Caco-2 (cell line): ENCODE measurements at regions not wholly inside any gene's neighbourhood (a gene's known extent, or its start where the extent isn't known, plus 50 kb on each side); places are given as distances from the start of the nearest gene placed in this dataset.

Experiments used
- BruUV-seq: library from RNA; stranded (reverse); fragments of 400-500 nt; replicated peaks from 2 replicates; lab custom pipeline; 2021; lab: Mats Ljungman, UMichigan
- CTCF ChIA-PET: fragments of 300-600 bp; sonication (Branson Sonifier 250); formaldehyde crosslinking; loops from one replicate; lab custom pipeline; 2022; ENCODE audit warnings: antibody characterized with exemption; lab: Charles Lee
- POLR2A ChIA-PET: fragments of 300-600 bp; sonication (Branson Sonifier 250); formaldehyde crosslinking; loops from one replicate; lab custom pipeline; 2022; ENCODE audit warnings: antibody characterized with exemption; lab: Charles Lee
- DNase-seq, 2 experiments: peaks; one replicate each; pipeline versions ENCODE4 v3.0.0 to v3.0.0-alpha.2; 2020 to 2022
- H3K27me3 ChIP-seq: replicated peaks from 2 replicates; pipeline ENCODE4 v1.6.0; 2011; ENCODE audit warnings: low read length; ENCODE audit not compliant: control insufficient read depth, insufficient read depth
- H3K36me3 ChIP-seq: 2 replicates; pipeline ENCODE4 v1.5.1; 2011; ENCODE audit warnings: low read length; ENCODE audit not compliant: control insufficient read depth, insufficient read depth
- H3K4me1 ChIP-seq: fragments of 250-450 bp; sonication (Bioruptor Pico); 2 replicates; pipeline ENCODE4 v1.5.1; 2020; ENCODE audit warnings: mild to moderate bottlenecking
- H3K4me3 ChIP-seq: 2 replicates; pipeline ENCODE4 v1.5.1; 2011; ENCODE audit warnings: low read depth, mild to moderate bottlenecking, control low read depth, low read length
- H3K9me3 ChIP-seq: fragments of 250-450 bp; sonication (Bioruptor Pico); 2 replicates; pipeline ENCODE4 v1.5.1; 2020; ENCODE audit warnings: mild to moderate bottlenecking, moderate library complexity
- H3K27ac Mint-ChIP-seq: one replicate; pipeline ENCODE4 v1.8.0; 2022; ENCODE audit warnings: mixed read lengths; ENCODE audit not compliant: unreplicated experiment
- H3K27me3 Mint-ChIP-seq: one replicate; pipeline ENCODE4 v1.8.0; 2022; ENCODE audit warnings: mixed read lengths; ENCODE audit not compliant: insufficient read depth, unreplicated experiment
- H3K36me3 Mint-ChIP-seq: one replicate; pipeline ENCODE4 v1.8.0; 2022; ENCODE audit warnings: mild to moderate bottlenecking, mixed read lengths; ENCODE audit not compliant: insufficient read depth, unreplicated experiment
- H3K4me1 Mint-ChIP-seq: one replicate; pipeline ENCODE4 v1.8.0; 2022; ENCODE audit warnings: low read depth, mixed read lengths; ENCODE audit not compliant: unreplicated experiment
- H3K4me3 Mint-ChIP-seq: one replicate; pipeline ENCODE4 v1.8.0; 2022; ENCODE audit warnings: mild to moderate bottlenecking, moderate library complexity, mixed read lengths; ENCODE audit not compliant: unreplicated experiment
- H3K9me3 Mint-ChIP-seq: one replicate; pipeline ENCODE4 v1.8.0; 2022; ENCODE audit warnings: mixed read lengths; ENCODE audit not compliant: unreplicated experiment
- intact Hi-C: fragments of 100-400 bp; cut with micrococcal nuclease; formaldehyde crosslinking; loops from one replicate; pipeline ENCODE4 v1.10.0; 2022; ENCODE audit not compliant: unreplicated experiment
- TF ChIP-seq, protein P1 (sequence below), 2 experiments: fragments of 200-600 bp in 1 of 2; IDR thresholded peaks; 1 replicate in 1 of 2; 2 replicates in 1 of 2; pipeline versions ENCODE4 v1.5.1 to v1.8.0; 2011 to 2022; ENCODE audit warnings: antibody characterized with exemption in 1 of 2, control low read depth in 1 of 2, inconsistent platforms in 1 of 2, low read depth in 1 of 2, low read length in 1 of 2, mild to moderate bottlenecking in 1 of 2, moderate library complexity in 1 of 2; ENCODE audit not compliant: insufficient read depth in 1 of 2, severe bottlenecking in 1 of 2, unreplicated experiment in 1 of 2

GRCh38 chr3:152190636-152191183 is 78.0 kb upstream of the MBNL1 start:
- intact Hi-C loops = no loop called here
- Histone ChIP-seq H3K9me3 (no peaks in the 10 kb centered on the region), H3K4me3 (no peak overlapping the region), H3K4me1 (peaks cover 4% of the 10 kb centered on the region; the same call in 1 of the 2 replicates), H3K27me3 (no peaks in the 10 kb centered on the region), H3K36me3 (no peaks in the 10 kb centered on the region)
- CTCF ChIA-PET = no interaction called here
- Mint-ChIP-seq H3K4me3 (no peak overlapping the region), H3K4me1 (peaks cover 7% of the 10 kb centered on the region), H3K27ac (no peak overlapping the region), H3K36me3 (no peaks in the 10 kb centered on the region), H3K27me3 (no peaks in the 10 kb centered on the region), H3K9me3 (no peaks in the 10 kb centered on the region)
- TF ChIP-seq, protein P1, sequence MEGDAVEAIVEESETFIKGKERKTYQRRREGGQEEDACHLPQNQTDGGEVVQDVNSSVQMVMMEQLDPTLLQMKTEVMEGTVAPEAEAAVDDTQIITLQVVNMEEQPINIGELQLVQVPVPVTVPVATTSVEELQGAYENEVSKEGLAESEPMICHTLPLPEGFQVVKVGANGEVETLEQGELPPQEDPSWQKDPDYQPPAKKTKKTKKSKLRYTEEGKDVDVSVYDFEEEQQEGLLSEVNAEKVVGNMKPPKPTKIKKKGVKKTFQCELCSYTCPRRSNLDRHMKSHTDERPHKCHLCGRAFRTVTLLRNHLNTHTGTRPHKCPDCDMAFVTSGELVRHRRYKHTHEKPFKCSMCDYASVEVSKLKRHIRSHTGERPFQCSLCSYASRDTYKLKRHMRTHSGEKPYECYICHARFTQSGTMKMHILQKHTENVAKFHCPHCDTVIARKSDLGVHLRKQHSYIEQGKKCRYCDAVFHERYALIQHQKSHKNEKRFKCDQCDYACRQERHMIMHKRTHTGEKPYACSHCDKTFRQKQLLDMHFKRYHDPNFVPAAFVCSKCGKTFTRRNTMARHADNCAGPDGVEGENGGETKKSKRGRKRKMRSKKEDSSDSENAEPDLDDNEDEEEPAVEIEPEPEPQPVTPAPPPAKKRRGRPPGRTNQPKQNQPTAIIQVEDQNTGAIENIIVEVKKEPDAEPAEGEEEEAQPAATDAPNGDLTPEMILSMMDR (IDR thresholded peaks at IDR 0.05; ENCODE audit: insufficient read depth in 1 of 2, low read depth in 1 of 2, low read length in 1 of 2, severe bottlenecking in 1 of 2, unreplicated experiment in 1 of 2) = no peak
- DNase-seq = no peak
- no TSS peak for BruUV-seq
- POLR2A ChIA-PET = no interaction called here

GRCh38 chr3:152192050-152192449 is 76.7 kb upstream of the MBNL1 start:
- BruUV-seq = no TSS peak
- Histone ChIP-seq H3K27me3 (no peaks in the 10 kb centered on the region), H3K4me1 (peaks cover 4% of the 10 kb centered on the region; the same call in 1 of the 2 replicates), H3K4me3 (no peak overlapping the region), H3K36me3 (no peaks in the 10 kb centered on the region), H3K9me3 (no peaks in the 10 kb centered on the region)
- H3K4me1 Mint-ChIP-seq = peaks cover 7% of the 10 kb centered on the region
- no peak for DNase-seq
- no peaks in the 10 kb centered on the region for H3K9me3 Mint-ChIP-seq
- no peak overlapping the region for H3K4me3 Mint-ChIP-seq
- ChIA-PET POLR2A (no interaction called here), CTCF (no interaction called here)
- TF ChIP-seq, protein P1 (IDR thresholded peaks at IDR 0.05; ENCODE audit: insufficient read depth in 1 of 2, low read depth in 1 of 2, low read length in 1 of 2, severe bottlenecking in 1 of 2, unreplicated experiment in 1 of 2) = no peak
- H3K27ac Mint-ChIP-seq = no peak overlapping the region
- intact Hi-C loops = no loop called here
- no peaks in the 10 kb centered on the region for H3K27me3 Mint-ChIP-seq
- no peaks in the 10 kb centered on the region for H3K36me3 Mint-ChIP-seq

DNA sequence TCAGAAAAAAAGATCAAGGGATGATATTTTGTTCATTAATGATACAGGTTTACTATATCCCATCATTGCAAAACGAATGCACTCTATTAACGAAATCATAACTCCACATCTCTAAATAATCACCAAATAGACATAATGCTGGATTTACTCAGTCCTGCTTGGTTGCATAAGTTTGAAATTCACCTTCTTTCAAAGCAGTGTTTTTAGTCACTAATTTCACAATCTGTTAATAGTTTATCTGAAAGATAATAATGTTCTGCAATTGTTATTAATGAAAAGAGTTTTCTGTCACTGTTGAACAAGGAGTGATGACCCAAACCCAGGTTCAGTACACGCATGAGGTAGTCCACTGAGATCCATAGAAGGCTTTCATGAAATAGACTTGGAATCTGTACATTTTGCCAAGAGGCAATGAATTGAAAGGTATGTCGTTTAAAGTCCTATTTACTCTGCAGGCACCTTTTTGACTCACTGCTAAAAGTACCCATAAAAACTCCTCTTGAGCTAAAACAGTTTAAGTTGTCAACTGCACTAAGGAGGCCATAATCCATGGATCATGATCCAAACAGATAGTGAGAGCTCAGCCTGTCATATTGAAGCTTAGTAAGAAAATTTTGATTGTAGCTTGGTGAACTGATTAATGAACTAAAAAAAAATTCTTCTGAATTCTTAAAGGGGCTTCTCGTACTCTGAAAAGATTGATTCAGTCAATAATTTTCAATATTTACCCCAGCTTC is 75.6 kb upstream of the MBNL1 start:
- POLR2A ChIA-PET = interaction anchor here (0.6 kb wide), 1 partner anchor 270 kb away, joined by 12 read pairs; no protein-coding TSS in a partner anchor
- Mint-ChIP-seq H3K9me3 (no peaks in the 10 kb centered on the region), H3K4me1 (peaks cover 7% of the 10 kb centered on the region), H3K27ac (no peak overlapping the region), H3K36me3 (no peaks in the 10 kb centered on the region), H3K4me3 (no peak overlapping the region), H3K27me3 (no peaks in the 10 kb centered on the region)
- intact Hi-C loops = no loop called here
- Histone ChIP-seq H3K27me3 (no peaks in the 10 kb centered on the region), H3K4me1 (peaks cover 4% of the 10 kb centered on the region; the same call in 1 of the 2 replicates), H3K4me3 (no peak overlapping the region), H3K36me3 (no peaks in the 10 kb centered on the region), H3K9me3 (no peaks in the 10 kb centered on the region)
- DNase-seq = no peak
- TF ChIP-seq, protein P1 (IDR thresholded peaks at IDR 0.05; ENCODE audit: insufficient read depth in 1 of 2, low read depth in 1 of 2, low read length in 1 of 2, severe bottlenecking in 1 of 2, unreplicated experiment in 1 of 2) = no peak
- BruUV-seq = no TSS peak
- CTCF ChIA-PET = no interaction called here
